Esophagus squamous epithelium (tissue), 5 donors: ENCODE measurements at regions not wholly inside any gene's neighbourhood (a gene's known extent, or its start where the extent isn't known, plus 50 kb on each side); places are given as distances from the start of the nearest gene placed in this dataset.
"Not testable (repeated sequence)": the region's sequence is repeated elsewhere in the genome, so short reads cannot be mapped to it uniquely, and the experiment has no call there.

Source experiments
- DNase-seq: peaks from one replicate; lab custom pipeline; 2025; lab: John Stamatoyannopoulos, UW
- H3K27ac ChIP-seq, 4 donors: fragments of 200-600 bp; sonication (generic); one replicate each; pipeline ENCODE4 v1.5.1; 2016 to 2019; ENCODE audit warnings: mild to moderate bottlenecking in 1 of 4
- H3K27me3 ChIP-seq, 4 donors: fragments of 200-600 bp; sonication (generic); 1 replicate in 3 of 4; 2 replicates in 1 of 4; pipeline versions ENCODE4 v1.5.1 to v1.6.0; 2017 to 2021; ENCODE audit warnings: antibody characterized with exemption in 1 of 4
- H3K36me3 ChIP-seq, 3 donors: fragments of 200-600 bp; sonication (generic); one replicate each; pipeline ENCODE4 v1.5.1; 2016 to 2019
- H3K4me1 ChIP-seq, 3 donors: fragments of 200-600 bp; sonication (generic); one replicate each; pipeline ENCODE4 v1.5.1; 2017 to 2019
- H3K4me3 ChIP-seq, 4 donors: fragments of 200-600 bp; sonication (generic); 1 replicate in 3 of 4; 2 replicates in 1 of 4; pipeline ENCODE4 v1.5.1; 2016 to 2019; ENCODE audit warnings: mild to moderate bottlenecking in 2 of 4, moderate library complexity in 1 of 4
- H3K9me3 ChIP-seq, 3 donors: fragments of 200-600 bp; sonication (generic); one replicate each; pipeline ENCODE4 v1.5.1; 2016 to 2019
- POLR2A ChIP-seq, 4 donors: fragments of 450-650 bp; IDR thresholded peaks; one replicate each; pipeline ENCODE4 v1.6.1; 2017; ENCODE audit warnings: antibody characterized with exemption in 4 of 4, mild to moderate bottlenecking in 4 of 4, moderate library complexity in 3 of 4
- WGBS, 2 donors: methylation state at CpG; one replicate each; pipeline ENCODE4 v1.1.5; 2018; 5-methylcytosine and 5-hydroxymethylcytosine counted together
- intact Hi-C: fragments of 100-400 bp; cut with DNase I; formaldehyde crosslinking; loops from one replicate; pipeline ENCODE4 v1.15.0; 2022
- TF ChIP-seq, protein P1 (sequence below), 6 experiments: fragments of 450-650 bp in 4 of 6; fragments of 200-600 bp in 2 of 6; sonication (generic) in 2 of 6; IDR thresholded peaks; one replicate each; pipeline ENCODE4 v1.5.1; 2016 to 2019; ENCODE audit warnings: antibody characterized with exemption in 6 of 6, mild to moderate bottlenecking in 4 of 6, moderate library complexity in 4 of 6
- donor health status: DM: yes; HTN: yes; CAD: no.

DNA sequence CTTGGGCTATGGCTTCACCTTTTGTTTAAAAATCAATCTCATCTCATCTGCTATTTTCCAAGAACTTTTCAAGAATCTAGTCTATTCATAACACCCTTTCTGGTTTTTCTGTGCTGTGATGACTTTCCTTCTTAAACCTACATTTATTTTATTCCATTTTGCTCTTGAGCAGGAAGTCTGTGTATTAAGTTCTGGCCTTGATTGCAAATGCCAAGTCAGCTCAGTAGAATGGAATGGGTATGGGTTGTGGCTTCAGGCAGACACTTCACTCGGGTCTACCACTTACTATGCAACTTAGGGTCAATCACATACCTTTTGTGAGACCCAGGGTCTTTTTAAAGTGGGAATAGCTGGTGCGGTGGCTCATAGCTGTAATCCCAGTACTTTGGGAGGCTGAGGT, 522.3 kb downstream of the TRIML1 start:
- Histone ChIP-seq H3K9me3 (peaks cover 0 to 5% (median 0%) of the 10 kb centered on the region in 3 donors), H3K4me3 (no peak overlapping the region), H3K4me1 (no peaks in the 10 kb centered on the region), H3K27me3 (no peaks in the 10 kb centered on the region), H3K27ac (no peak overlapping the region), H3K36me3 (no peaks in the 10 kb centered on the region)
- TF ChIP-seq POLR2A (IDR thresholded peaks at IDR 0.05): no peak
- TF ChIP-seq, protein P1, sequence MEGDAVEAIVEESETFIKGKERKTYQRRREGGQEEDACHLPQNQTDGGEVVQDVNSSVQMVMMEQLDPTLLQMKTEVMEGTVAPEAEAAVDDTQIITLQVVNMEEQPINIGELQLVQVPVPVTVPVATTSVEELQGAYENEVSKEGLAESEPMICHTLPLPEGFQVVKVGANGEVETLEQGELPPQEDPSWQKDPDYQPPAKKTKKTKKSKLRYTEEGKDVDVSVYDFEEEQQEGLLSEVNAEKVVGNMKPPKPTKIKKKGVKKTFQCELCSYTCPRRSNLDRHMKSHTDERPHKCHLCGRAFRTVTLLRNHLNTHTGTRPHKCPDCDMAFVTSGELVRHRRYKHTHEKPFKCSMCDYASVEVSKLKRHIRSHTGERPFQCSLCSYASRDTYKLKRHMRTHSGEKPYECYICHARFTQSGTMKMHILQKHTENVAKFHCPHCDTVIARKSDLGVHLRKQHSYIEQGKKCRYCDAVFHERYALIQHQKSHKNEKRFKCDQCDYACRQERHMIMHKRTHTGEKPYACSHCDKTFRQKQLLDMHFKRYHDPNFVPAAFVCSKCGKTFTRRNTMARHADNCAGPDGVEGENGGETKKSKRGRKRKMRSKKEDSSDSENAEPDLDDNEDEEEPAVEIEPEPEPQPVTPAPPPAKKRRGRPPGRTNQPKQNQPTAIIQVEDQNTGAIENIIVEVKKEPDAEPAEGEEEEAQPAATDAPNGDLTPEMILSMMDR (IDR thresholded peaks at IDR 0.05): no peak
- WGBS, 2 donors: 64% methylated on average over 1 to 2 of the region's 2 CpGs
- no peak for DNase-seq
- intact Hi-C loops: no loop called here

DNA sequence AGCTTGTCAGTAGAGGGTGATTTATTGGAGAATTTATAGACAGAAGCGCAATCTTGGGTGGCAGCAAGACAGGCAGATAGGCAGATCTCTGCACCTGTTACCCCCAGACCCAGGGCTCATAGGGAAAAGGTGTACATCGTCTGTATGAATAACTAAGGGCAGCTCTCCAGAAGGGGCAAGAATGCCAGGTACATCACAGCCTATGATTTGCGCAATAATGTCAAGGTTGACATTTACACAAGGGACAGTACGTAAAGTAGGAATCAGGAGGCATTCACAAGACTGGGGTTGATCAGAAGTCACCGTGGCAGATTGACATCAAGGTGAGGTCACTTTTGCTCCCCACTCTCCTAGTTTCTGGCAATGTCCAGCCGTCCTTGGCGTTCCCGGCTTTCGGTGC, 524.1 kb downstream of the TRIML1 start:
- Histone ChIP-seq H3K27ac (no peak overlapping the region), H3K9me3 (peaks cover 0 to 8% (median 0%) of the 10 kb centered on the region in 3 donors), H3K4me1 (no peaks in the 10 kb centered on the region), H3K27me3 (no peaks in the 10 kb centered on the region), H3K36me3 (no peaks in the 10 kb centered on the region), H3K4me3 (no peak overlapping the region)
- intact Hi-C loops: no loop called here
- 82 to 85% methylated on average over 9 of the region's 9 CpGs for WGBS, 2 donors
- TF ChIP-seq, protein P1 (IDR thresholded peaks at IDR 0.05): no peak
- no peak for TF ChIP-seq POLR2A (IDR thresholded peaks at IDR 0.05)
- no peak for DNase-seq

DNA sequence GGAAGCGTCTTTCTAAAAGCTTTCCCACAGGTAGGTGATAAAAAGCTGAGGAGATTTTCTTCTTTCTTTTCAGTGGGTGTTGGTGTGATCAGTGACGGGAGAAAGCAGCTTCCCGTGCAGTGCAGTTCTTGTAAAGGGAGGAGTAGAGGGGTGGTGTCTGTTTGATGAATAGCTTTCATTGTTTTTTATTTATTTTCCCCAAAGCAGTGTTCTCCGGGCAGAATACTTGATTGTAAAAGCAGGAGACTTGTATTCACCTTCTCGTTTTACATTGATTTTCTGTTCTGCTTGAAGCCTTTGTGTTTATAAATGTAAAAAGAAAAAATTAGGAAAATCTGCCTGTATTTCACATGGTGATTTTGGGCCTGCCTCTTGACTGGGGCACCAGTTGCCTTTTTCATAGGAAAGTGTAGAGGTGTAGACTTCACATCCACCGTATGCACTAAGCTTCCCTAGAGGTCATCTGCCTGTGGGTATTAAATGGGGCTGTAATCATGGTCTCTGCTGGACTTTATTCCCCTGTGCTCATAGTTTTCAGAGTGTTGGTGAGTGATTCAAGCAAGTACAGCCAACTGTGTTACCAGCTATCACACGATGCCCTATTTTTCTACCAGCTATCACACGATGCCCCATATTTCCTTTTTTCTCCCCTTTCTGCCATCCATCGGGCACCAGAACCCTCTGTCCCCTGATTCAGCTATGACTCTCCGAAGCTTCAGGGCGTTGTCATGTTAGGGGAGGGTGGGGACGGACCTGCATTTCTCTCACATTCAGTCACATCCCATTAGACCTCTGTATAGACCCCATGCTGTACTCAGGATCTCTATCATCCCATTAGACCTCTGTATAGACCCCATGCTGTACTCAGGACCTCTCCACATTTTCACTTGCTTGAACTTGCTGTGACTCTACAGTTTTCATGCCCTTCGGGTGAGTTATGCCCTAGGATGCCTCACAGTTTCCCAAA, 526.5 kb downstream of the TRIML1 start:
- WGBS, 2 donors: 34 to 43% methylated on average over 13 of the region's 13 CpGs
- intact Hi-C loops: no loop called here
- Histone ChIP-seq H3K27me3 (no peaks in the 10 kb centered on the region), H3K4me3 (no peak overlapping the region), H3K36me3 (no peaks in the 10 kb centered on the region), H3K4me1 (no peaks in the 10 kb centered on the region), H3K9me3 (peaks cover 0 to 4% (median 0%) of the 10 kb centered on the region in 3 donors), H3K27ac (no peak overlapping the region)
- TF ChIP-seq, protein P1 (IDR thresholded peaks at IDR 0.05): no peak
- no peak for TF ChIP-seq POLR2A (IDR thresholded peaks at IDR 0.05)
- DNase-seq: no peak

DNA sequence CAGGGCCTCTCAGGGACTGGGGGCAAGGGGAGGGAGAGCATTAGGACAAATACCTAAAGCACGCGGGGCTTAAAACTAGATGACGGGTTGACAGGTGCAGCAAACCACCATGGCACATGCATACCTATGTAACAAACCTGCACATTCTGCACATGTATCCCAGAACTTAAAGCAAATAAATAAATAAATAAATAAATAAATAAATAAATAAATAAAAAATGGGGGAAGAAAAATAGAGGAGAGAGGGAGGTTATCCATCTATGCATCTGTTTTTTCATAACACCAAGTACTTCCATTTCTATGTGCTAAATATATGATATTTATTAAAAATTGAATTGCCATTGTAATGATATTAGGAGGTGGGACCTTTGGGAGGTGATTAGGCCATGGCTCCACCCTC, 539.5 kb downstream of the TRIML1 start:
- H3K4me1 ChIP-seq, H3K4me3 ChIP-seq, H3K36me3 ChIP-seq, intact Hi-C loops, H3K27me3 ChIP-seq, H3K9me3 ChIP-seq, DNase-seq, H3K27ac ChIP-seq: not testable (repeated sequence)
- 92 to 94% methylated on average over 3 of the region's 3 CpGs for WGBS, 2 donors

DNA sequence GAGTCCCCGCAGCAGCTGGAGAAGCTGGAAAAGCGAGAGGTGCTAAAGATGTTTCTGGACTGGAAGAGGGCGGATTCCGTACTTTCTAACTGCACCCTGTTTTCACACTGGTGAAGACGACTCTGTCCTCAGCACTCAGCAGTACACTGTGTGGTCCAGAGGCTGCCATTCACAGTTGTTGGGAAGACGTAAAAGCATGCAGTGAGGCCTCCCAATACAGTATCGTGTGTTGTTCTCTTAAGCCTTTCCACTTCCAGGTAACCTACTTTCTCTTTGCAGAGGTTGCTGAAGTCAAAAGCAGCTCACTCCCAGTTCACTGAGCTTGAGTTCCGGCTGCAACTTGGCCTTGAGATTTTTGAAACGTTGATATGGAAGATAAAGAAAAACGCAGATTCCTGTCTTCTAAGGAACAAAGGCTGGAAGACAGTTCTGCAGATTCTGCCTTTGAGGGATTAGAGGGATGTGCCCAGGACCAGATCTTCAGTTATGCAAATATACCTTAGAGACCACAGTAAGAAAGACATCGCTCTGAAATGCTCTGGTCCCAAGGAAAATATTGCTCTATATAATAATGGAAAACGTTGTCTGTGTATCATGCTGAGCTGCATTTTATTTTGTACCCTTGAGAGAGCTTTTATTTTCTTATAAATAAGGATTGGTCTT, 540.9 kb downstream of the TRIML1 start:
- Histone ChIP-seq H3K27ac (no peak overlapping the region), H3K27me3 (no peaks in the 10 kb centered on the region), H3K36me3 (no peaks in the 10 kb centered on the region), H3K4me1 (no peaks in the 10 kb centered on the region), H3K9me3 (no peaks in the 10 kb centered on the region), H3K4me3 (no peak overlapping the region)
- TF ChIP-seq, protein P1 (IDR thresholded peaks at IDR 0.05): no peak
- TF ChIP-seq POLR2A (IDR thresholded peaks at IDR 0.05): no peak
- intact Hi-C loops: no loop called here
- 68 to 80% methylated on average over 12 of the region's 12 CpGs for WGBS, 2 donors
- DNase-seq: no peak
